ENCODE measurements at regions not wholly inside any gene's neighbourhood (a gene's known extent, or its start where the extent isn't known, plus 50 kb on each side); places are given as distances from the start of the nearest gene placed in this dataset.

DNA sequence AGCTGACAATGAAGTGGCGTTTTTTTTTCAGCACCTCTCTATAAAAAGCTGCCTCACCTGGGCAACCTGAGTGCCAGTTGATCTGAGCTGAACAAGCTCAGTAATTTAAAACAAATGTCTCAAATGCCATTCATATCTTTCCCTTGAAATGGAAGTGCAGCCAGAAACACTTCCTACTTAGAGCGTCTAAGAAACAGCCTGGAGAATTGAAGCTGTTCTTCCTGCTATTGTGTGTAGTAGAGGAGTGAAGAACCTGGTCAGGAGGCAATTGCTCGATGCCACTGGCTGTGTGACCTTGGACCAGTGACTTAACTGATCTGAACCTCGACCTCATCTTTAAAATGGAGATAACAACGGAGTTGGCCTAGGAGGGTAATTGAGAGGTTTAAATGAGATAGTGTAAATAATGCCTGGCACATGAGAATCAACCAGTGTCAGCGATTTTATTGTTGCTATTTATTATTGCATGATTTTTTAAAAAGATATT lies 95.4 kb upstream of the FOXQ1 start:
- TF ChIP-seq EZH2phosphoT487 (IDR thresholded peaks at IDR 0.05; ENCODE audit: low read length) (no peak), EZH2 (optimal IDR thresholded peaks at IDR 0.05; ENCODE audit: low read depth, low read length) (no peak)
- TF ChIP-seq, protein P1, sequence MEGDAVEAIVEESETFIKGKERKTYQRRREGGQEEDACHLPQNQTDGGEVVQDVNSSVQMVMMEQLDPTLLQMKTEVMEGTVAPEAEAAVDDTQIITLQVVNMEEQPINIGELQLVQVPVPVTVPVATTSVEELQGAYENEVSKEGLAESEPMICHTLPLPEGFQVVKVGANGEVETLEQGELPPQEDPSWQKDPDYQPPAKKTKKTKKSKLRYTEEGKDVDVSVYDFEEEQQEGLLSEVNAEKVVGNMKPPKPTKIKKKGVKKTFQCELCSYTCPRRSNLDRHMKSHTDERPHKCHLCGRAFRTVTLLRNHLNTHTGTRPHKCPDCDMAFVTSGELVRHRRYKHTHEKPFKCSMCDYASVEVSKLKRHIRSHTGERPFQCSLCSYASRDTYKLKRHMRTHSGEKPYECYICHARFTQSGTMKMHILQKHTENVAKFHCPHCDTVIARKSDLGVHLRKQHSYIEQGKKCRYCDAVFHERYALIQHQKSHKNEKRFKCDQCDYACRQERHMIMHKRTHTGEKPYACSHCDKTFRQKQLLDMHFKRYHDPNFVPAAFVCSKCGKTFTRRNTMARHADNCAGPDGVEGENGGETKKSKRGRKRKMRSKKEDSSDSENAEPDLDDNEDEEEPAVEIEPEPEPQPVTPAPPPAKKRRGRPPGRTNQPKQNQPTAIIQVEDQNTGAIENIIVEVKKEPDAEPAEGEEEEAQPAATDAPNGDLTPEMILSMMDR (IDR thresholded peaks at IDR 0.05; ENCODE audit: low read length): no peak

Measured in MM.1S (cell line).